IPS DF 6.9 (cell line): ENCODE measurements at regions not wholly inside any gene's neighbourhood (a gene's known extent, or its start where the extent isn't known, plus 50 kb on each side); places are given as distances from the start of the nearest gene placed in this dataset.

ENCODE experiments used
- DNase-seq: peaks from one replicate; pipeline ENCODE4 v3.0.0-alpha.2; 2013; ENCODE audit warnings: low read depth, low spot score
- H3K27ac ChIP-seq: one replicate; pipeline ENCODE4 v1.5.1; 2013; ENCODE audit warnings: low read length, control low read depth
- H3K27me3 ChIP-seq: 2 replicates; pipeline ENCODE4 v1.6.1; 2013; ENCODE audit warnings: mild to moderate bottlenecking, low read length; ENCODE audit not compliant: control insufficient read depth, insufficient read depth
- H3K36me3 ChIP-seq: 2 replicates; pipeline ENCODE4 v1.6.1; 2013; ENCODE audit warnings: low read length; ENCODE audit not compliant: control insufficient read depth, insufficient read depth
- H3K4me1 ChIP-seq: 2 replicates; pipeline ENCODE4 v1.6.1; 2013; ENCODE audit warnings: low read length; ENCODE audit not compliant: control insufficient read depth, insufficient read depth
- H3K4me3 ChIP-seq: 2 replicates; pipeline ENCODE4 v1.5.1; 2013; ENCODE audit warnings: mild to moderate bottlenecking, low read length
- H3K9me3 ChIP-seq: 2 replicates; pipeline ENCODE4 v1.6.1; 2013; ENCODE audit warnings: low read length, inconsistent platforms; ENCODE audit not compliant: control insufficient read depth, insufficient read depth
- WGBS: extraction: QIAGEN DNeasy Blood & Tissue Kit; methylation state at CpG from one replicate; pipeline ENCODE4 v1.1.7; 2013; ENCODE audit warnings: mixed read lengths, missing lambda C conversion rate; ENCODE audit not compliant: insufficient read length, insufficient coverage; 5-methylcytosine and 5-hydroxymethylcytosine counted together

DNA sequence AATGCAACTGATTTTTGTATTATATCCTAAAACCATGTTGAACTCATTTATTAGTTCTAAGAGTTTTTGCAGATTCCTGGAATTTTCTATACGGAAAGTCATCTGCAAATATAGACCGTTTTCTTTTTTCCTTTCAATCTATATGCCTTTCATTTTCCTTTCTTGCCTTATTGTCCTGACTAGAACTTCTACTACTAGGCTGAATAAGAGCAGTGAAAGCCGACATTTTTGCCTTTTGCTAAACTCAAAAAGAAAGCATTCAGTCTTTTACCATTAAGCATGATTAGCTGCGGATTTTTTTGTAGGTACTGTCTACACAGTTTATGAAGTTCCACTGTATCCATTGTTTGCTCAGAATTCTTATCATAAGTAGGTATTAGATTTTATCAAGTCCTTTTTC is 328.4 kb downstream of the TEX29 start:
- WGBS = no CpG with 5 or more reads among the region's 4 CpGs

DNA sequence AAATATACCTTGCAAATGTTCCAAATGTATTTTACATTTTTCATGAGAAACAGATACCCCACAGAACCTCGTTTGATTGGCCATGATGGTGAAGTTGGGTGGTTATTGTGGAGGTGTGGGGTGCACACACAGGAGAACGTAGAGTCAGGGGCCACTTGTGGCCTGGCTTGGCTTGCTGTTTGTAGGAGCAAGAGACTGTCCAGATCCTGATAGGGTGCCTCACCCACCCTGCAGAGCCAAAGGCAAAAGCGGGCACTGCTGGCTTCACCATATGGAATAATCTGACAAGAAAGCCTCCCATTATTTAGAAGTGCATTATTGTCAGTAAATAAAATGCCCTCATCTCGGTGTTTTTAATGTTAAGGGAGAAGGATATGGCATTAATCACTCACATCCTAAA is 330.2 kb downstream of the TEX29 start:
- no CpG with 5 or more reads among the region's 4 CpGs for WGBS

More for the DNA sequence above, 328.4 kb downstream of the TEX29 start:
- Histone ChIP-seq H3K4me3 (no peak overlapping the region), H3K27ac (no peak overlapping the region), H3K27me3 (no peaks in the 10 kb centered on the region), H3K4me1 (no peaks in the 10 kb centered on the region), H3K36me3 (no peaks in the 10 kb centered on the region; the same call in 1 of the 2 replicates), H3K9me3 (no peaks in the 10 kb centered on the region)
- no peak for DNase-seq

DNA sequence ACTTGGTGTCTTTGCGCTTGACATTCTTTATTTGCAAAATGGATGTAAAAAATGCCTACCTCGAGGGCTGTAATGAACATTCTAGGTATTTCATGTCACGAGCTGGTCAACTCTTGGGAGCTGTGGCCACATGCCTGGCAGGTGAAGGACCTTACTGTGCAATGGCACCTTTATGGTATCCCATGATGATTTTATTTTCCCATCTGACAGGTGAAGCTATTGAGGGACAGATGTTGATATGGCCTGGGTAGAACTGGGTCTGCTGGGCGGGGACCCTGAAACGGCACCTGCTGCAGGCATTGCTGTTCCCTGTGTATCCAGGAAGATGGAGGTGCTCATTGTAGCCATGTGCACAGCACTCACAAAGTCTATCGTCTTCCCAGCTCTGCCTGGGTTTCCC is 332.2 kb downstream of the TEX29 start:
- no peak overlapping the region for H3K4me3 ChIP-seq
- no CpG with 5 or more reads among the region's 6 CpGs for WGBS
- DNase-seq = no peak
- no peaks in the 10 kb centered on the region for H3K4me1 ChIP-seq
- no peaks in the 10 kb centered on the region for H3K9me3 ChIP-seq
- no peaks in the 10 kb centered on the region for H3K36me3 ChIP-seq
- no peaks in the 10 kb centered on the region for H3K27me3 ChIP-seq
- no peak overlapping the region for H3K27ac ChIP-seq

More for the DNA sequence above, 330.2 kb downstream of the TEX29 start:
- H3K9me3 ChIP-seq = no peaks in the 10 kb centered on the region
- no peaks in the 10 kb centered on the region for H3K4me1 ChIP-seq
- H3K27me3 ChIP-seq = no peaks in the 10 kb centered on the region
- no peak overlapping the region for H3K27ac ChIP-seq
- no peak for DNase-seq
- no peak overlapping the region for H3K4me3 ChIP-seq
- H3K36me3 ChIP-seq = no peaks in the 10 kb centered on the region; the same call in 1 of the 2 replicates

- Histone ChIP-seq H3K9me3 (no peaks in the 10 kb centered on the region), H3K36me3 (no peaks in the 10 kb centered on the region), H3K4me1 (0 out of 2 replicates have a peak, but pooled peaks cover 6% of the 10 kb centered on the region), H3K27me3 (no peaks in the 10 kb centered on the region), H3K4me3 (no peak overlapping the region), H3K27ac (no peak overlapping the region)
- WGBS = no CpG with 5 or more reads among the region's 8 CpGs
- DNase-seq = no peak
Observed at GRCh38 chr13:111654531-111654930, 334.1 kb downstream of the TEX29 start.

GRCh38 chr13:111656439-111656838 is 336.0 kb downstream of the TEX29 start:
- no peaks in the 10 kb centered on the region for H3K27me3 ChIP-seq
- no peaks in the 10 kb centered on the region for H3K36me3 ChIP-seq
- no peak overlapping the region for H3K27ac ChIP-seq
- no peaks in the 10 kb centered on the region for H3K9me3 ChIP-seq
- peaks cover 8% of the 10 kb centered on the region; the same call in 1 of the 2 replicates for H3K4me1 ChIP-seq
- no peak for DNase-seq
- H3K4me3 ChIP-seq = no peak overlapping the region
- WGBS = no CpG with 5 or more reads among the region's 19 CpGs

DNA sequence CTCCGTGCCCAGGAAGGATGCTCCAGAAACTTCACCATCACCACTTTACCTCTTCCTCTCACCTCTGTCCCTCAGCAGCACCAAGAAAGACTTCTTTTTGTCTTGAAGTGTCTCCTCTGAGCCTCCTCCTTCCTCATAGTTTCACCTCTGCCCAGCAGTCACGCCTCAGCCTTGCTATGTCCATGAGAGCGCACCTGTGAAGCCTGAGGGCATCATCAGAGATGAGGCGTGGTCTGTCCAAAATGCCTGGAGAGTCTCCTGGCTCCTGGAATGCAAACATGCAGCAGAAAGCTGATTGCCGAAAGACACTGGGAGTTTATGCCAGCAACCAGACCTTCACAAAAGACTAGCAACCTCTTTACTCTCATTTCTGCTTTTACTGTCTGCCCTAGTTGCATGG is 336.6 kb downstream of the TEX29 start:
- H3K36me3 ChIP-seq = no peaks in the 10 kb centered on the region
- peaks cover 8% of the 10 kb centered on the region; the same call in 1 of the 2 replicates for H3K4me1 ChIP-seq
- no peak for DNase-seq
- no peaks in the 10 kb centered on the region for H3K27me3 ChIP-seq
- WGBS = no CpG with 5 or more reads among the region's 5 CpGs
- H3K4me3 ChIP-seq = no peak overlapping the region
- H3K9me3 ChIP-seq = no peaks in the 10 kb centered on the region
- no peak overlapping the region for H3K27ac ChIP-seq

DNA sequence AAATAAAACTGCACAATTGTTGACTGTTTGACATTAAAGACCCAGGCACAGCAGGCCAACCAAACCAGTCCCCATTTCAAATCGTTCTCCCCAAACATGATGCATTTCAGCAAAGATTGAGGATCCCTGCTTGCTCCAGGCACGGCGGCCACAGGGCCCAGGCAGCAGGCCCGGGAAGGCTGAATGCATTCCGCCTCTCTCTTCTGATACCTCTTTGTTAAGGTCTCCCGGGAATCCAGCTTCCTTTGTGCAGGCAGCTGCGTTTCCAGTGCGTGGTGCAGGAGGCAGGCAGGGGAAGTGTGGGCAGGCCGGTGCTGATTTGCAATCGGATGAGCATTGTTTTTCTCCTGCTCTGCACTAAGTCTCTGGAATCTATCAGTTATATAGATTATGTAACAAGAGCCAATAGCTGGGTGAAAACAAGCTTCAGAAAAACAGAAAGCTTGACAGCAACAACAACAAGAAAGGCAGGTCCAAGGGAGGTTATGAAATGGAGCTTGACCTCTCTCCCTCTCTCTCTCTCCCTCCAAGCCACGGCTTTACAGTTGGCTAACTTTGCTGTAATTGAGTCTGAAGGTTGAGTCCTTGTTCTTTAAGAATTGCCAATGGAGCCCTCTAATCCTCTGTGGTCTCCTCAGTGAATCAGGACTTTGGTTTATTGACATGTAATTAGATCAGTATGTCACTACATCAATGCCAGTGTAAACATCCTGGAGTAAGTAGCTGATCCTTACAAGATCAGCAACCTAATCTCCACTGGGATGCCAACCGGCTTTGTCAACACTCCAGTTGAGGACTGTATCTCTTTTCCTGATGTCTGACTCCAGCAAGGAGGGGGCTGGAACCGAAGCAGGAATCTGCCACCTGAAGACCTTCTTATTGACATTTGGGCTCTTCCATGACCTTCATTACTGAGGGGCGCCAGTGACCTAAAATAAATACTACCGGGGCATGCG is 338.0 kb downstream of the TEX29 start:
- no peak overlapping the region for H3K27ac ChIP-seq
- no peak overlapping the region for H3K4me3 ChIP-seq
- H3K27me3 ChIP-seq = no peaks in the 10 kb centered on the region
- no peaks in the 10 kb centered on the region for H3K36me3 ChIP-seq
- WGBS = no CpG with 5 or more reads among the region's 16 CpGs
- DNase-seq = no peak
- H3K4me1 ChIP-seq = peaks cover 8% of the 10 kb centered on the region; the same call in 1 of the 2 replicates
- H3K9me3 ChIP-seq = no peaks in the 10 kb centered on the region

DNA sequence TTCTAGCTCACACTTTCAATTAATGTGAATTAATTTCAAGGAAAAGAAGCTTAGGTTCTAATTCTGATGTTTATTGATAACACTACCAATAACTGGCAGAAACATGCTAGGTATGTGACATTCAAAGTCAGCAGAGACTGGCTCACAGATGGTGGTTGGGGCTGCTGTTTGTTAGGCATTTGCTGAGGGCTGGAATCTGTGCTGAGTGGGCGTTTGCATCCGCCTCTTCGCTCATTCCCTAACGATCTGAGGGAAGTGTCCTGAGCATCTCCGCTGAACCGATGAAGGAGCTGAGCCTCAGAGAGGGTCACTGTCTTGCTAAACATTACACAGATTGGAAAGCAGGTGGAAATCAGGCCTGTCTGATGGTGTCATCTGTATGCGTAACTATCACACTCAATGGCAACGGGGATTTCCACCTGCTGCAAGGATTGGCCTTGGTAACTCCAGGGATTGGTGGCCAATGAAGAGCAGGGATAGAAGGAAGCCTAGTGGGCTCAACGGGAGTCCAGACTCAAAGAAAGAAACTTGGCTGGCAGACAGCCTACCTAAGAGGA is 338.9 kb downstream of the TEX29 start:
- Histone ChIP-seq H3K4me3 (no peak overlapping the region), H3K27ac (no peak overlapping the region), H3K4me1 (peaks cover 8% of the 10 kb centered on the region; the same call in 1 of the 2 replicates), H3K9me3 (no peaks in the 10 kb centered on the region), H3K36me3 (no peaks in the 10 kb centered on the region), H3K27me3 (no peaks in the 10 kb centered on the region)
- no CpG with 5 or more reads among the region's 9 CpGs for WGBS
- no peak for DNase-seq

DNA sequence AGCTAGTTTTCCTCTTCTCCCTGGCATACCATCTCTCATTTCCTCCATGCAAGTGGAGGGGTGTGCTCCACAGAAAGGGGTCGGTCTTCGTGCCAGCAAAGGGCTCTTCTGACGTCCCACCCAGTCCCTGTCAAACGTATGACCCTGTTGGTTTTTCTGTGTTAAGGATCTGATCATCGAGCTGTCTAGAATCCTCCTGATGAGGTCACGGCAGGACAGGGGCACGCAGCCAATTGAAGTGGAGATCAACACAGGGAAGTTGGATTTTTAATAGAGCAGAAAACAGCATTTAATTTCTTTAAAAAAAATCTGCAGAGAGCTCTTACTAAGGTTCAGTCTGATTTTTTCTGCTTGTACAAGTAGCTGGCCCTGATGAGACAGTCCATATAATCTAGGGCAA is 339.4 kb downstream of the TEX29 start:
- no peak for DNase-seq
- H3K9me3 ChIP-seq = no peaks in the 10 kb centered on the region
- peaks cover 8% of the 10 kb centered on the region; the same call in 1 of the 2 replicates for H3K4me1 ChIP-seq
- no peak overlapping the region for H3K27ac ChIP-seq
- no peaks in the 10 kb centered on the region for H3K27me3 ChIP-seq
- H3K36me3 ChIP-seq = no peaks in the 10 kb centered on the region
- no CpG with 5 or more reads among the region's 7 CpGs for WGBS
- H3K4me3 ChIP-seq = no peak overlapping the region

GRCh38 chr13:111661052-111661451 is 340.6 kb downstream of the TEX29 start:
- DNase-seq = no peak
- Histone ChIP-seq H3K27me3 (no peaks in the 10 kb centered on the region), H3K4me3 (no peak overlapping the region), H3K9me3 (no peaks in the 10 kb centered on the region), H3K36me3 (no peaks in the 10 kb centered on the region), H3K4me1 (peaks cover 9% of the 10 kb centered on the region), H3K27ac (no peak overlapping the region)
- no CpG with 5 or more reads among the region's 13 CpGs for WGBS
